GM12873 (cell line): ENCODE measurements at regions not wholly inside any gene's neighbourhood (a gene's known extent, or its start where the extent isn't known, plus 50 kb on each side); places are given as distances from the start of the nearest gene placed in this dataset.

Experiments used
- TF ChIP-seq, protein P1 (sequence below): IDR thresholded peaks from 2 replicates; pipeline ENCODE4 v1.5.1; 2012; ENCODE audit warnings: low read depth, mild to moderate bottlenecking, moderate library complexity, low read length, control low read depth; ENCODE audit not compliant: insufficient read depth; ENCODE audit errors: missing control alignments

DNA sequence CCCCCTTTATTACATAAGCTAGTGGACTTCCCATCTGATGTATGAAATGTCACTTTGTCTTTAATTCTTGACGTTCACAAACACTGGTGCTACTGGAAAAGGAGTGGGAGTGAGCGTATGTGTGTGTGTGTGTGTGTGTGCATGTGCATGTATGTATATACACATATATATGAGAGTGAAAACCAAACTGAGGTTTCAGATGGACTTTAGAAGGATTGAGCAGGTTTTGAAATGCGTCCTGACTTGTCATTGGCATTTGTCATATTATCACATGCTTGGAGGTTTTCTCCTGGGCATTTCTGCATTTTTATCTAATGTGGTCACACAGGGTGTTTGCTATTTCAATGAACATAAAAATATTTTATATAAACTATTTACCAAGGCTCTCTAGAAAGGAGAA is 1085.9 kb downstream of the BCL11B start:
- TF ChIP-seq, protein P1, sequence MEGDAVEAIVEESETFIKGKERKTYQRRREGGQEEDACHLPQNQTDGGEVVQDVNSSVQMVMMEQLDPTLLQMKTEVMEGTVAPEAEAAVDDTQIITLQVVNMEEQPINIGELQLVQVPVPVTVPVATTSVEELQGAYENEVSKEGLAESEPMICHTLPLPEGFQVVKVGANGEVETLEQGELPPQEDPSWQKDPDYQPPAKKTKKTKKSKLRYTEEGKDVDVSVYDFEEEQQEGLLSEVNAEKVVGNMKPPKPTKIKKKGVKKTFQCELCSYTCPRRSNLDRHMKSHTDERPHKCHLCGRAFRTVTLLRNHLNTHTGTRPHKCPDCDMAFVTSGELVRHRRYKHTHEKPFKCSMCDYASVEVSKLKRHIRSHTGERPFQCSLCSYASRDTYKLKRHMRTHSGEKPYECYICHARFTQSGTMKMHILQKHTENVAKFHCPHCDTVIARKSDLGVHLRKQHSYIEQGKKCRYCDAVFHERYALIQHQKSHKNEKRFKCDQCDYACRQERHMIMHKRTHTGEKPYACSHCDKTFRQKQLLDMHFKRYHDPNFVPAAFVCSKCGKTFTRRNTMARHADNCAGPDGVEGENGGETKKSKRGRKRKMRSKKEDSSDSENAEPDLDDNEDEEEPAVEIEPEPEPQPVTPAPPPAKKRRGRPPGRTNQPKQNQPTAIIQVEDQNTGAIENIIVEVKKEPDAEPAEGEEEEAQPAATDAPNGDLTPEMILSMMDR, result no peak

DNA sequence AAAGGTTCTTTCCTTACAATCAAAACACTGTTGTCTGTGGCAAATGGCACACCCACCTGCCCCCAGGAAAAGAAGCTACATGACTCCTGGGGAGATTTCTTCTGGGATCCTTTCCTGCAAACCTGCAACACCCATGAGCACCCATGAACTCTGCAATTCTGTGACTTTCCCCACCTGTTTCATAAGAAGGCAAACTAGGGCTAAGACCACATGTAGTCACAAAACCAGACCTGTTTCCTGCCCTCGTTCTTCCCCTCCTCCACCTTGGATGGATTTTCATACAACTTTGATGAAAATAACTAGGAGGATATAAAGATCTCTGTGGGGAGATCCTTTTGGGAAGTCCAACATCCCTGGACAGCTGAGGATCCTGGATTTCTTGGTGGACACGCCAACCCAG is 1084.7 kb downstream of the BCL11B start:
- TF ChIP-seq, protein P1, result no peak

DNA sequence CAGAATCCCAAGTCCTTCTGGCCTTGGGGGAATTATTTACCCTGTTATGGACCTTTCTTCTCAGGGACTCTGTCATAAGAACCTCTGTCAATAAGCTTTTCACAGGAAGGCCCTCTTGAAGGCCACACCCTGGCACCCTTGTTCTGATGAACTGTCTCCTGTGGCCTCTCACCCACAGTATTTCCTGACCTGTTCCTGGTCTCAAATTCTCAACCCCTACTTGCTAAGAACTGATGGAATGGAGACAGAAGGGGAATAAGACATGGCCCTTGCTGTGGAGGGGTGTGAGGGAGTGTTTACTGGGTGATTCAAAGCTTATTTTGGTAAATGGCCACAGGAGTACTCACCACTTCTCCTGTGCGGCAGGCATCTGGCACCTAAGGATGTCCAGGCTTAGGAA is 1082.9 kb downstream of the BCL11B start:
- TF ChIP-seq, protein P1, result no peak

DNA sequence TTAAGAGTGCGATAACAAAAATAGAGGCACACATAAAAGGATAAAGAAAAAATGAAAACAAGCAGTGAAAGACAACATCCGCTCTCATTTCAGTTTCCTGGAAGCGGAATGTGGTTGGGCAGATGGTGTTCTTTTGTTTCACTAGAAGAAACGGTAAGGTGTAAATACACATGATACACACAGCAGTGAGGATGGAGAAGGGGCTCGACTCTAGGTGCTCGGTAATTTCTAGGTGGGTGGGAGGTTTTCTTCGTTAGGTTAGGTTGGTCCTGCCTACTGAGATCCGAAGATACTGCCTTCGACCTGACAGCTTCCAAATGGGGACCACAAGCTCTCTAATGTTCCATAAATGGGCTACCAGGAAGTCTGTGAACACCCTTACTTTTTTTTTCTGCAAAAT is 1082.5 kb downstream of the BCL11B start:
- TF ChIP-seq, protein P1, result no peak

DNA sequence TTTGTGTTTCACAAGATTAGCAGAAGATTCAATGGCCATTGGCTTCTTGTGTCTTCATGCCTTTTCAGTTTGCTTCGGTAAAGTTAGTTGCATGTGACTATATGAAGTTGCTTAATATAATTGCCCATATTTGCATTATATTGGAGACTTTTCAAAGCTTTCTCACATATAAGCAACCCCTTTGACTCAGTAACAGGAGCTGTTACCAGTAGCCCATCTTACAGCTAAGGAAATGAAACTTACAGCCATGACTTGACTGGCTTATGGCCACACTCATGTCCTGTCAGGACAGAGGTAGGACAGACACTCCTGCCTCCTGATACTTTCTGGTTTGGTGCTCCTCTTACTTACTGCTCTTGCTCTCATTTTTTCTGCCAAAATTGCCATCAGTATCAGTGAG is 1082.1 kb downstream of the BCL11B start:
- TF ChIP-seq, protein P1, result no peak

DNA sequence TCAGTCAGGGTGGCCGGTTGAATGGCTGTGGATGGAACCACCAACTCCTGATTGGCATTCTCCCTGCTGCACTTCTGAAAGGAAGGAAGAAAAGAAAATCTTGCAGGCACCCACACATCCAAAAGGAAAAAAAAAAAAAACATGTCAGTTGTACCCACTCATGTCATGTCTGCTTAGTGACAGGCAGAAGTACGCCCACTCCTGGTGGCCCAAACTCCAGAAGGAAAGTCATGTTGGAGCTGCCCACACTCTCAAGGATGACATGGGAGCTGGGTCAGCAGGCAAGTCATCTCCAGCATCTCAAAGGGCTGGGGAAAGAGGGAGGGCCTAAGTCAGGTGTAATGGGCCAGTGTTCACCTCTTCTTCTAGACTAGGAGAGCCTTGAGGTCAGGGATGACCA is 1079.1 kb downstream of the BCL11B start:
- TF ChIP-seq, protein P1, result no peak

DNA sequence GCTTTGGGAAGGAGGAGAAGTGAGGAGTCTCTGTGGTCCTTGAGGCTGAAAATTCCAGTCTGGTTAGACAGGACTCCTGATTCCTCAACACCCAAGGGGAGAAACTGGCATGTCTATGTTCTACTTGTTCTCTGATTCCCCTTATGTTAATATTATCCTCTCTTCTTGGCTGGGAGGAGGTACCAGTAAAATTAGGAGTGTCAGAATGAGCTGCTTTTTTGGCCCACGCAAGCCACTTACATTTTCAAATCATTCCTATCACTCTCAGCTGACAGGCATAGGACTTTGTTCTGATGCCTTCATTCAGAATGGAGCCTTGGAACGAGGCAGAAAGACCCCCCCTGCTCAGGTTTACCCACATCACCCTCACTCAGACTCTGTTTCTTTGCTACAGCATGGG is 1077.2 kb downstream of the BCL11B start:
- TF ChIP-seq, protein P1, result no peak
